Liver (tissue), 7 donors: ENCODE measurements at regions not wholly inside any gene's neighbourhood (a gene's known extent, or its start where the extent isn't known, plus 50 kb on each side); places are given as distances from the start of the nearest gene placed in this dataset.

ENCODE experiments used
- DNase-seq: peaks from one replicate; pipeline ENCODE4 v3.0.0-alpha.2; 2017; ENCODE audit warnings: low spot score
- H3K27ac ChIP-seq, 2 donors: one replicate each; pipeline ENCODE4 v1.7.0; 2013; ENCODE audit warnings: inconsistent platforms in 2 of 2, low read length in 2 of 2, control low read depth in 1 of 2, low read depth in 1 of 2, mild to moderate bottlenecking in 1 of 2
- H3K27me3 ChIP-seq, 4 donors: one replicate each; pipeline versions ENCODE4 v1.6.1 to v1.7.0; 2013; ENCODE audit warnings: low read length in 3 of 4, inconsistent platforms in 1 of 4, mild to moderate bottlenecking in 1 of 4, moderate library complexity in 1 of 4; ENCODE audit not compliant: control insufficient read depth in 4 of 4, insufficient read depth in 4 of 4
- H3K36me3 ChIP-seq, 4 donors: one replicate each; pipeline versions ENCODE4 v1.6.1 to v1.7.0; 2013; ENCODE audit warnings: low read length in 3 of 4, mild to moderate bottlenecking in 3 of 4, low read depth in 1 of 4, moderate library complexity in 1 of 4; ENCODE audit not compliant: control insufficient read depth in 4 of 4, insufficient read depth in 3 of 4
- H3K4me1 ChIP-seq, 4 donors: one replicate each; pipeline versions ENCODE4 v1.6.1 to v1.7.0; 2013; ENCODE audit warnings: low read length in 3 of 4, mild to moderate bottlenecking in 3 of 4, moderate library complexity in 1 of 4; ENCODE audit not compliant: control insufficient read depth in 4 of 4, insufficient read depth in 4 of 4
- H3K4me3 ChIP-seq, 3 donors: one replicate each; pipeline versions ENCODE4 v1.6.1 to v1.7.0; 2013; ENCODE audit warnings: low read length in 3 of 3, control low read depth in 1 of 3, low read depth in 1 of 3, mild to moderate bottlenecking in 1 of 3
- H3K9ac ChIP-seq, 2 donors: one replicate each; pipeline ENCODE4 v1.7.0; 2013; ENCODE audit warnings: low read length in 2 of 2, mild to moderate bottlenecking in 2 of 2, moderate library complexity in 2 of 2, control low read depth in 1 of 2, low read depth in 1 of 2
- H3K9me3 ChIP-seq, 4 donors: one replicate each; pipeline versions ENCODE4 v1.6.1 to v1.7.0; 2013; ENCODE audit warnings: low read length in 3 of 4; ENCODE audit not compliant: control insufficient read depth in 4 of 4
- FOXA1 ChIP-seq: IDR thresholded peaks from 2 replicates; pipeline ENCODE4 v1.6.1; 2016; ENCODE audit warnings: antibody characterized with exemption
- FOXA2 ChIP-seq: IDR thresholded peaks from 2 replicates; pipeline ENCODE4 v1.6.1; 2016; ENCODE audit warnings: antibody characterized with exemption
- HNF4A ChIP-seq, 2 donors: conservative IDR thresholded peaks; 2 replicates each; pipeline ENCODE4 v1.6.1; 2016; ENCODE audit warnings: antibody characterized with exemption in 2 of 2, mild to moderate bottlenecking in 2 of 2
- HNF4G ChIP-seq: IDR thresholded peaks from 2 replicates; pipeline ENCODE4 v1.6.1; 2016; ENCODE audit warnings: antibody characterized with exemption
- JUND ChIP-seq, 2 donors: IDR thresholded peaks; 2 replicates each; pipeline ENCODE4 v1.6.1; 2016; ENCODE audit warnings: antibody characterized with exemption in 2 of 2
- REST ChIP-seq: IDR thresholded peaks from 2 replicates; pipeline ENCODE4 v1.6.1; 2016; ENCODE audit warnings: antibody characterized with exemption, mild to moderate bottlenecking
- RXRA ChIP-seq, 2 donors: IDR thresholded peaks; 2 replicates each; pipeline ENCODE4 v1.6.1; 2017 to 2018; ENCODE audit warnings: antibody characterized with exemption in 2 of 2, mild to moderate bottlenecking in 1 of 2
- SP1 ChIP-seq: IDR thresholded peaks from 2 replicates; pipeline ENCODE4 v1.6.1; 2018; ENCODE audit warnings: antibody characterized with exemption, mild to moderate bottlenecking
- TAF1 ChIP-seq: conservative IDR thresholded peaks from 2 replicates; pipeline ENCODE4 v1.6.1; 2016; ENCODE audit warnings: antibody characterized with exemption, mild to moderate bottlenecking
- YY1 ChIP-seq: IDR thresholded peaks from 2 replicates; pipeline ENCODE4 v1.6.1; 2016; ENCODE audit warnings: antibody characterized with exemption, mild to moderate bottlenecking
- WGBS: extraction: QIAGEN DNeasy Blood & Tissue Kit; methylation state at CpG from one replicate; pipeline ENCODE4 v1.1.7; 2013; 5-methylcytosine and 5-hydroxymethylcytosine counted together
- TF ChIP-seq, protein P1 (sequence below): IDR thresholded peaks from 2 replicates; pipeline ENCODE4 v1.6.1; 2016; ENCODE audit warnings: antibody characterized with exemption
- TF ChIP-seq, protein P2 (sequence below): IDR thresholded peaks from 2 replicates; pipeline ENCODE4 v1.6.1; 2016; ENCODE audit warnings: antibody characterized with exemption
- donor health status: healthy.
- donor health status: healthy.
- donor health status: healthy.
- donor health status: healthy.

DNA sequence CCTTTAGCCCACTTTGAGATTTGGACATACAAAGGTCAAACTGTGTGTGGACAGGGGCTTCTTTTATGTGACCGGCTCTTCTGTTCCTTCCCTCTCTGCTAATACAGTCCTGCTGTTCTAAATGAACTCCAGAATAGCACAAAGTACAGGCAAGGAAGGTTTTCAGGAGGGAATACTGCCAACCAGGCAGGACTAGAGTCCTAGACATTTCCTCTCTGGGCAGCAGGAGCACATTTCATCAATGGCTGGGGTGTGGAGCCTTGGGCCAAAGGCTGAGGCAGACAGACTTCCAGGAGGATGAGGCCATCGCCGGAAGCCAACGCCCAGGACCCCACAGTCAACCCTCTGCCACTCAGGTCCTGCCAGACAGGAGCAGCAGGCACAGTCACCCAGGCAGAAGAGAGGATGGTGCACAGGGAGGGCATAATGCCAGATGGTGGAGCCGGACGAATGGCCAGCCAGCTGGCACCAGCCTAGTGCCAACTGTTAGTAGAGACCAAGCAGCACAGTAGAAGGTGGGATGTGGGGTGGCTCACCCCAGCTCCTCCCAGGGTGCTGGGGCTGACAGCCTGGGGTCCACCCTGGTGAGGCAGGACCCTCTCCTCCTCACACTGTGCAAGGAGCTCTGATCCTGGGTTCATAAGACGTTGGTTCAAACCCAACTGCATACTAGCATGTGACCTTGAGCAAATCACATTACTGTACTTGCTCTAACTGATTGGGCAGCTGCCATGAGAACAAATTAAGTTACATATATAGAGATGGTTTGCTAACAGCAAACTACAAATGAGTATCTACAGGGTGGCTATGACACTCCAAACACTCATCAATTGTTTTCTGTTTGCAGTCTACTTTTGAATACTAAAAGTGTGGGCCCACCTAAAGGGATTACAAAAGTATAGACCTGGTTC is 410.7 kb downstream of the SIPA1L2 start:
- Histone ChIP-seq H3K4me3 (no peak overlapping the region), H3K27me3 (no peaks in the 10 kb centered on the region), H3K9ac (no peak overlapping the region), H3K9me3 (no peaks in the 10 kb centered on the region), H3K36me3 (no peaks in the 10 kb centered on the region), H3K27ac (no peak overlapping the region), H3K4me1 (no peaks in the 10 kb centered on the region)
- DNase-seq: no peak
- TF ChIP-seq RXRA (IDR thresholded peaks at IDR 0.05) (no peak), JUND (IDR thresholded peaks at IDR 0.05) (no peak)
- WGBS: 71% methylated on average over 7 of the region's 7 CpGs

- WGBS: 85% methylated on average over 1 of the region's 1 CpG
- Histone ChIP-seq H3K36me3 (no peaks in the 10 kb centered on the region), H3K9ac (no peak overlapping the region), H3K27me3 (no peaks in the 10 kb centered on the region), H3K4me1 (no peaks in the 10 kb centered on the region), H3K4me3 (no peak overlapping the region), H3K27ac (no peak overlapping the region), H3K9me3 (no peaks in the 10 kb centered on the region)
- DNase-seq: no peak
- no peak for TF ChIP-seq FOXA2
- TF ChIP-seq, protein P1, sequence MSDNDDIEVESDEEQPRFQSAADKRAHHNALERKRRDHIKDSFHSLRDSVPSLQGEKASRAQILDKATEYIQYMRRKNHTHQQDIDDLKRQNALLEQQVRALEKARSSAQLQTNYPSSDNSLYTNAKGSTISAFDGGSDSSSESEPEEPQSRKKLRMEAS: no peak
- TF ChIP-seq SP1: no peak
- no peak for TF ChIP-seq JUND (IDR thresholded peaks at IDR 0.05)
- TF ChIP-seq, protein P2, sequence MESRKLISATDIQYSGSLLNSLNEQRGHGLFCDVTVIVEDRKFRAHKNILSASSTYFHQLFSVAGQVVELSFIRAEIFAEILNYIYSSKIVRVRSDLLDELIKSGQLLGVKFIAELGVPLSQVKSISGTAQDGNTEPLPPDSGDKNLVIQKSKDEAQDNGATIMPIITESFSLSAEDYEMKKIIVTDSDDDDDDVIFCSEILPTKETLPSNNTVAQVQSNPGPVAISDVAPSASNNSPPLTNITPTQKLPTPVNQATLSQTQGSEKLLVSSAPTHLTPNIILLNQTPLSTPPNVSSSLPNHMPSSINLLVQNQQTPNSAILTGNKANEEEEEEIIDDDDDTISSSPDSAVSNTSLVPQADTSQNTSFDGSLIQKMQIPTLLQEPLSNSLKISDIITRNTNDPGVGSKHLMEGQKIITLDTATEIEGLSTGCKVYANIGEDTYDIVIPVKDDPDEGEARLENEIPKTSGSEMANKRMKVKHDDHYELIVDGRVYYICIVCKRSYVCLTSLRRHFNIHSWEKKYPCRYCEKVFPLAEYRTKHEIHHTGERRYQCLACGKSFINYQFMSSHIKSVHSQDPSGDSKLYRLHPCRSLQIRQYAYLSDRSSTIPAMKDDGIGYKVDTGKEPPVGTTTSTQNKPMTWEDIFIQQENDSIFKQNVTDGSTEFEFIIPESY: no peak
- no peak for TF ChIP-seq HNF4G
These were observed 416.0 kb downstream of the SIPA1L2 start for GRCh38 chr1:232213928-232214327.

DNA sequence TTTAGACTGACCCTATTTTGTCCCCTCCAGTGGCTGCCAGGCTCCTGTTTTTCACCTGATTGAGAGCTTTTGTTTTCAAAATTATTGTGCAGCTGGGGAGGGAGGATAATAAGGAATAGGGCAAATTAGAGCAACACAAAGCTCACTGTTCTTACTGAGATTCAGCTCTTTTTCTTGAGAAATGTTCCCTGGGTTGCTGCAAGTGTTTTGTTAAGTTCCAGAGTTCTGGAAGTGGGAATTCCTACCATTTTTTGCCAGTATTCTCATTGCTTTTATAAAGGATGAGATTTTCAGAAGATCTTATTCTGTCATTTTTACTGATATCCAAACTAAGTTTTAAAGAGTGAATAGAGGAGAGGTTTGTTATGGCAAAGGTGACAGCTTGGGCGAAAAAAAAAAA is 417.7 kb downstream of the SIPA1L2 start:
- 57% methylated on average over 1 of the region's 1 CpG for WGBS

More for the DNA sequence above, 417.7 kb downstream of the SIPA1L2 start:
- TF ChIP-seq TAF1: no peak
- TF ChIP-seq, protein P1: no peak
- no peak for TF ChIP-seq FOXA1
- no peak for TF ChIP-seq YY1
- TF ChIP-seq REST: no peak
- no peak for TF ChIP-seq HNF4A (conservative IDR thresholded peaks at IDR 0.05)
- Histone ChIP-seq H3K9me3 (peaks cover 0 to under 1% (median 0%) of the 10 kb centered on the region in 4 donors), H3K4me1 (no peaks in the 10 kb centered on the region), H3K27me3 (no peaks in the 10 kb centered on the region), H3K4me3 (no peak overlapping the region), H3K36me3 (no peaks in the 10 kb centered on the region), H3K9ac (no peak overlapping the region), H3K27ac (no peak overlapping the region)
- DNase-seq: no peak
